PC-9 (cell line): ENCODE measurements at regions not wholly inside any gene's neighbourhood (a gene's known extent, or its start where the extent isn't known, plus 50 kb on each side); places are given as distances from the start of the nearest gene placed in this dataset.

Experiments
- BruUV-seq: library from RNA; stranded (reverse); fragments of 400-500 nt; replicated peaks from 2 replicates; lab custom pipeline; 2021; lab: Mats Ljungman, UMichigan
- CTCF ChIA-PET: fragments of 300-600 bp; sonication (Branson Sonifier 250); formaldehyde crosslinking; loops from one replicate; lab custom pipeline; 2022; ENCODE audit warnings: antibody characterized with exemption; lab: Charles Lee
- POLR2A ChIA-PET: fragments of 300-600 bp; sonication (Branson Sonifier 250); formaldehyde crosslinking; loops from one replicate; lab custom pipeline; 2022; ENCODE audit warnings: antibody characterized with exemption; ENCODE audit not compliant: unreplicated experiment; lab: Charles Lee
- DNase-seq, 2 experiments: peaks; one replicate each; pipeline versions ENCODE4 v3.0.0 to v3.0.0-alpha.2; 2015 to 2022; ENCODE audit warnings: mixed read lengths in 1 of 2
- H2AFZ ChIP-seq: fragments of 200-600 bp; sonication (generic); 2 replicates; pipeline ENCODE4 v1.8.1; 2017; ENCODE audit warnings: antibody characterized with exemption
- H3F3A ChIP-seq: fragments of 200-600 bp; sonication (generic); 2 replicates; pipeline ENCODE4 v1.8.1; 2017; ENCODE audit warnings: antibody characterized with exemption, mild to moderate bottlenecking, low read depth; ENCODE audit not compliant: insufficient read depth
- H3K27ac ChIP-seq: fragments of 200-600 bp; sonication (generic); 2 replicates; pipeline ENCODE4 v1.6.1; 2016; ENCODE audit warnings: mixed run types
- H3K27me3 ChIP-seq: fragments of 200-600 bp; sonication (generic); 2 replicates; pipeline ENCODE4 v1.6.1; 2016; ENCODE audit warnings: low read depth, mixed run types; ENCODE audit not compliant: insufficient read depth
- H3K36me3 ChIP-seq: fragments of 200-600 bp; sonication (generic); 2 replicates; pipeline ENCODE4 v1.6.1; 2016; ENCODE audit warnings: low read depth, mixed run types
- H3K4me1 ChIP-seq: fragments of 200-600 bp; sonication (generic); replicated peaks from 2 replicates; pipeline ENCODE4 v1.6.1; 2016; ENCODE audit warnings: mixed run types; ENCODE audit not compliant: insufficient read depth
- H3K4me2 ChIP-seq: fragments of 200-600 bp; sonication (generic); 2 replicates; pipeline ENCODE4 v1.6.1; 2017; ENCODE audit warnings: mixed run types
- H3K4me3 ChIP-seq: fragments of 200-600 bp; sonication (generic); 2 replicates; pipeline ENCODE4 v1.6.1; 2016; ENCODE audit warnings: mixed run types
- H3K79me2 ChIP-seq: fragments of 200-600 bp; sonication (generic); 2 replicates; pipeline ENCODE4 v1.6.1; 2017; ENCODE audit warnings: low read depth, mixed run types
- H3K9me2 ChIP-seq: fragments of 200-600 bp; sonication (generic); 2 replicates; pipeline ENCODE4 v1.8.1; 2017; ENCODE audit warnings: mild to moderate bottlenecking; ENCODE audit not compliant: insufficient read depth
- H3K9me3 ChIP-seq: fragments of 200-600 bp; sonication (generic); 2 replicates; pipeline ENCODE4 v1.8.1; 2016; ENCODE audit warnings: low read depth; ENCODE audit not compliant: insufficient read depth
- H4K20me1 ChIP-seq: fragments of 200-600 bp; sonication (generic); 2 replicates; pipeline ENCODE4 v1.8.1; 2017; ENCODE audit not compliant: insufficient read depth
- CTCF ChIP-seq: fragments of 200-600 bp; sonication (generic); conservative IDR thresholded peaks from 2 replicates; pipeline ENCODE4 v1.6.1; 2017; ENCODE audit warnings: mixed run types, antibody characterized with exemption, mild to moderate bottlenecking, moderate library complexity
- EZH2 ChIP-seq: fragments of 200-600 bp; sonication (generic); IDR thresholded peaks from 2 replicates; pipeline ENCODE4 v1.8.0; 2017; ENCODE audit warnings: antibody characterized with exemption, low read depth
- intact Hi-C: fragments of 100-400 bp; cut with micrococcal nuclease; formaldehyde crosslinking; loops from one replicate; pipeline ENCODE4 v1.10.0; 2022; ENCODE audit not compliant: unreplicated experiment

DNA sequence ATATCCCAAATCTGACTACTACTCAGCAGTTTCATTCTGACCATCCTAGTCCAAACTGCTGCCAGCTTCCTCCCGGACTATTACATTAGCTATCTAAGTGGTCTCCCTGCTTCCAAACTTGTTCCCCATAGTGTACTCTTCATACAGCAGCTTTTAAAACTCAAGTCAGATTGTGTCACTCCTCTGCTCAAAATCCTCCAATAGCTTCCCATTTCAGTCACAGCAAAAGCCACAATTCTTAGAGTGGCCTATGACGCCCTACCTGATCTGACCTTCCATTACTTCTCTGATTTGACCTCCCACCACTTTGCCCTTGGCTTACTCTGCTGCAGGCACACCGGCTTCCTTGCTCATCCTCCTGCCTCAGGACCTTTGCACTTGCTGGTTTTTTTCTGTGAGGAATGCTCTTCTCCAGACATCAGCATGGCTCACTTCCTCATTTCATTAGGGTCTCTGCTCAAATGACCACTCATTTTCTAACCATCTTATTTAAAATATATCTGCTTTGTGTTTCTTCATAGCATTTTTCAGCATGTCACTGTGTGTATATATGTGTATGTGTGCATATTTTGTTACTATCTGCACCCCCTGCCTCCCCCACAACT, 111.1 kb upstream of the DTNBP1 start:
- Histone ChIP-seq H4K20me1 (no peaks in the 10 kb centered on the region), H3K27ac (no peak overlapping the region), H3K27me3 (peaks cover 98% of the 10 kb centered on the region), H3F3A (no peaks in the 10 kb centered on the region), H3K4me2 (no peak overlapping the region), H2AFZ (no peak overlapping the region), H3K79me2 (no peaks in the 10 kb centered on the region), H3K4me3 (no peak overlapping the region), H3K36me3 (no peaks in the 10 kb centered on the region), H3K9me3 (no peaks in the 10 kb centered on the region), H3K4me1 (no peaks in the 10 kb centered on the region), H3K9me2 (no peaks in the 10 kb centered on the region)
- CTCF ChIA-PET = no interaction called here
- no TSS peak for BruUV-seq
- no peak for TF ChIP-seq CTCF
- no peak for TF ChIP-seq EZH2
- intact Hi-C loops = no loop called here
- POLR2A ChIA-PET = no interaction called here
- DNase-seq = no peak

GRCh38 chr6:15770347-15771143, 107.7 kb upstream of the DTNBP1 start:
- no peaks in the 10 kb centered on the region for H3K9me2 ChIP-seq
- CTCF ChIA-PET = no interaction called here
- no peak overlapping the region for H2AFZ ChIP-seq
- POLR2A ChIA-PET = no interaction called here
- H3K27ac ChIP-seq = no peak overlapping the region
- no peak overlapping the region for H3K4me3 ChIP-seq
- peaks cover 96% of the 10 kb centered on the region for H3K27me3 ChIP-seq
- H4K20me1 ChIP-seq = no peaks in the 10 kb centered on the region
- H3K4me1 ChIP-seq = no peaks in the 10 kb centered on the region
- intact Hi-C loops = no loop called here
- BruUV-seq = no TSS peak
- H3K36me3 ChIP-seq = no peaks in the 10 kb centered on the region
- no peak for DNase-seq
- no peak for TF ChIP-seq CTCF
- no peak for TF ChIP-seq EZH2
- no peaks in the 10 kb centered on the region for H3F3A ChIP-seq
- H3K79me2 ChIP-seq = no peaks in the 10 kb centered on the region
- H3K4me2 ChIP-seq = no peak overlapping the region
- H3K9me3 ChIP-seq = no peaks in the 10 kb centered on the region

- no peaks in the 10 kb centered on the region for H3K36me3 ChIP-seq
- H3K27ac ChIP-seq = no peak overlapping the region
- POLR2A ChIA-PET = no interaction called here
- H3K4me1 ChIP-seq = no peaks in the 10 kb centered on the region
- no peaks in the 10 kb centered on the region for H3F3A ChIP-seq
- no peaks in the 10 kb centered on the region for H4K20me1 ChIP-seq
- H3K4me2 ChIP-seq = no peak overlapping the region
- CTCF ChIA-PET = no interaction called here
- no peaks in the 10 kb centered on the region for H3K9me2 ChIP-seq
- no peak overlapping the region for H2AFZ ChIP-seq
- DNase-seq = no peak
- no peak overlapping the region for H3K4me3 ChIP-seq
- H3K79me2 ChIP-seq = no peaks in the 10 kb centered on the region
- peaks cover 96% of the 10 kb centered on the region for H3K27me3 ChIP-seq
- TF ChIP-seq CTCF = no peak
- TF ChIP-seq EZH2 = no peak
- no TSS peak for BruUV-seq
- H3K9me3 ChIP-seq = no peaks in the 10 kb centered on the region
- intact Hi-C loops = no loop called here
Measured at GRCh38 chr6:15769511-15770018, 106.7 kb upstream of the DTNBP1 start.
